ENCODE measurements at regions not wholly inside any gene's neighbourhood (a gene's known extent, or its start where the extent isn't known, plus 50 kb on each side); places are given as distances from the start of the nearest gene placed in this dataset.

GRCh38 chr4:128551280-128551679 lies 258.2 kb upstream of the JADE1 start:
- TF ChIP-seq CTCF (IDR thresholded peaks at IDR 0.05) (no peak), EP300 (IDR thresholded peaks at IDR 0.05) (no peak), POLR2A (IDR thresholded peaks at IDR 0.05) (no peak), POLR2AphosphoS5 (IDR thresholded peaks at IDR 0.05) (no peak)

All from suprapubic skin (tissue), 4 donors.